Left ventricle myocardium inferior (tissue), 1 donor: ENCODE measurements at regions not wholly inside any gene's neighbourhood (a gene's known extent, or its start where the extent isn't known, plus 50 kb on each side); places are given as distances from the start of the nearest gene placed in this dataset.
"Not testable (repeated sequence)": the region's sequence is repeated elsewhere in the genome, so short reads cannot be mapped to it uniquely, and the experiment has no call there.

Experiments used
- DNase-seq: peaks from one replicate; pipeline ENCODE4 v3.0.0-alpha.2; 2020
- H3K27ac ChIP-seq: fragments of 200-600 bp; replicated peaks from 2 replicates; pipeline ENCODE4 v1.8.0; 2021
- H3K27me3 ChIP-seq: fragments of 200-600 bp; 2 replicates; pipeline ENCODE4 v1.8.0; 2021; ENCODE audit warnings: low read depth
- H3K36me3 ChIP-seq: fragments of 200-600 bp; 2 replicates; pipeline ENCODE4 v1.8.0; 2021
- H3K4me1 ChIP-seq: fragments of 200-600 bp; 2 replicates; pipeline ENCODE4 v1.8.0; 2021
- H3K4me3 ChIP-seq: fragments of 200-600 bp; 2 replicates; pipeline ENCODE4 v1.8.0; 2021; ENCODE audit warnings: mild to moderate bottlenecking, moderate library complexity
- H3K9me3 ChIP-seq: fragments of 200-600 bp; replicated peaks from 2 replicates; pipeline ENCODE4 v1.8.0; 2021
- CTCF ChIP-seq: fragments of 200-600 bp; IDR thresholded peaks from 2 replicates; pipeline ENCODE4 v1.8.0; 2021; ENCODE audit warnings: antibody characterized with exemption, mild to moderate bottlenecking, borderline replicate concordance
- intact Hi-C: fragments of 100-400 bp; cut with micrococcal nuclease; formaldehyde crosslinking; loops from one replicate; pipeline ENCODE4 v1.11.0; 2022
- donor health status: DM: no; HTN: yes; CAD: no; lungs with severe emphysema.

- Histone ChIP-seq H3K4me1 (no peaks in the 10 kb centered on the region), H3K9me3 (peaks cover 13% of the 10 kb centered on the region), H3K27me3 (peaks cover 13% of the 10 kb centered on the region), H3K4me3 (no peak overlapping the region), H3K27ac (no peak overlapping the region), H3K36me3 (no peaks in the 10 kb centered on the region)
- TF ChIP-seq CTCF = no peak
- intact Hi-C loops = no loop called here
- DNase-seq = no peak
Observed at GRCh38 chr2:72078773-72079172, 68.9 kb downstream of the CYP26B1 start.

GRCh38 chr2:72077702-72078169, 69.9 kb downstream of the CYP26B1 start:
- H3K4me3 ChIP-seq = no peak overlapping the region
- peaks cover 23% of the 10 kb centered on the region for H3K9me3 ChIP-seq
- intact Hi-C loops = no loop called here
- TF ChIP-seq CTCF = no peak
- H3K36me3 ChIP-seq = no peaks in the 10 kb centered on the region
- no peaks in the 10 kb centered on the region for H3K4me1 ChIP-seq
- no peak overlapping the region for H3K27ac ChIP-seq
- no peak for DNase-seq
- H3K27me3 ChIP-seq = peaks cover 9% of the 10 kb centered on the region

- intact Hi-C loops = not testable (repeated sequence)
Observed at GRCh38 chr2:72073373-72073772, 74.3 kb downstream of the CYP26B1 start.

GRCh38 chr2:72064197-72064596, 83.5 kb downstream of the CYP26B1 start:
- intact Hi-C loops, H3K9me3 ChIP-seq, H3K4me3 ChIP-seq, H3K4me1 ChIP-seq, DNase-seq, H3K36me3 ChIP-seq, H3K27ac ChIP-seq: not testable (repeated sequence)
- H3K27me3 ChIP-seq = peaks cover 17% of the 10 kb centered on the region

More at GRCh38 chr2:72073373-72073772, 74.3 kb downstream of the CYP26B1 start:
- H3K4me1 ChIP-seq, H3K4me3 ChIP-seq, H3K36me3 ChIP-seq, H3K27ac ChIP-seq, DNase-seq, H3K27me3 ChIP-seq: not testable (repeated sequence)
- H3K9me3 ChIP-seq = peaks cover 31% of the 10 kb centered on the region

GRCh38 chr2:72062336-72062735, 85.3 kb downstream of the CYP26B1 start:
- Histone ChIP-seq H3K4me3 (no peak overlapping the region), H3K36me3 (no peaks in the 10 kb centered on the region), H3K9me3 (no peaks in the 10 kb centered on the region), H3K4me1 (no peaks in the 10 kb centered on the region), H3K27ac (no peak overlapping the region), H3K27me3 (peaks cover 17% of the 10 kb centered on the region)
- intact Hi-C loops = no loop called here
- DNase-seq = no peak
- TF ChIP-seq CTCF = no peak

GRCh38 chr2:72057308-72057707, 90.4 kb downstream of the CYP26B1 start:
- no peak for DNase-seq
- intact Hi-C loops = no loop called here
- H3K27me3 ChIP-seq = peaks cover 17% of the 10 kb centered on the region
- no peak for TF ChIP-seq CTCF
- no peaks in the 10 kb centered on the region for H3K9me3 ChIP-seq
- H3K4me1 ChIP-seq = no peaks in the 10 kb centered on the region
- H3K27ac ChIP-seq = no peak overlapping the region
- no peaks in the 10 kb centered on the region for H3K36me3 ChIP-seq
- no peak overlapping the region for H3K4me3 ChIP-seq

GRCh38 chr2:72051971-72052505, 95.6 kb downstream of the CYP26B1 start:
- Histone ChIP-seq H3K4me3 (no peak overlapping the region), H3K27me3 (no peaks in the 10 kb centered on the region), H3K36me3 (no peaks in the 10 kb centered on the region), H3K9me3 (peaks cover 20% of the 10 kb centered on the region), H3K27ac (no peak overlapping the region), H3K4me1 (no peaks in the 10 kb centered on the region)
- TF ChIP-seq CTCF = no peak
- no peak for DNase-seq
- intact Hi-C loops = no loop called here
